ENCODE measurements at regions not wholly inside any gene's neighbourhood (a gene's known extent, or its start where the extent isn't known, plus 50 kb on each side); places are given as distances from the start of the nearest gene placed in this dataset.
"Not testable (repeated sequence)": the region's sequence is repeated elsewhere in the genome, so short reads cannot be mapped to it uniquely, and the experiment has no call there.

DNA sequence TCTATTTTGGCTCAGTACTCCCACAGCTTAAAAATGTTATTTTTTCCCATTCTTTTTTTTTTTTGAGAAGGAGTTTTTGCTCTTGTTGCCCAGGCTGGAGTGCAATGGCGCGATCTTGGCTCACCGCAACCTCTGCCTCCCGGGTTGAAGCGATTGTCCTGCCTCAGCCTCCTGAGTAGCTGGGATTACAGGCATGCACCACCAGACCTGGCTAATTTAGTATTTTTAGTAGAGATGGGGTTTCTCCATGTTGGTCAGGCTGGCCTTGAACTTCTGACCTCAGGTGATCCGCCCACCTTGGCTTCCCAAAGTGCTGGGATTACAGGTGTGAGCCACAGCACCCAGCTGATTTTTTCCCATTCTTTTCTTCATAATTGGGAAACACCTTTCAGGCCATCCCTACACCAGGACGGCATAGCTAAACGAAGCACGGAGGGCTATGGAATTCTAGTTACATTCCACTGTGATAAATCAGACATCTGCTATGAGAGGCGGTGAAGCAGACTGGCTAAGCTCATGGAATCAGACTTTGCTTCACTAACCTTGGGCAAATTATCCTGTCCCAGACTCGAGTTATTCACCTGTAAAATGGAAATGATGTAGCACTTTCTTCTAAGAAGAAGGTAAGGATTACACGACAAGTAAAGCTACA is 68.7 kb upstream of the ZFAND5 start:
- not testable (repeated sequence) for DNase-seq

DNA sequence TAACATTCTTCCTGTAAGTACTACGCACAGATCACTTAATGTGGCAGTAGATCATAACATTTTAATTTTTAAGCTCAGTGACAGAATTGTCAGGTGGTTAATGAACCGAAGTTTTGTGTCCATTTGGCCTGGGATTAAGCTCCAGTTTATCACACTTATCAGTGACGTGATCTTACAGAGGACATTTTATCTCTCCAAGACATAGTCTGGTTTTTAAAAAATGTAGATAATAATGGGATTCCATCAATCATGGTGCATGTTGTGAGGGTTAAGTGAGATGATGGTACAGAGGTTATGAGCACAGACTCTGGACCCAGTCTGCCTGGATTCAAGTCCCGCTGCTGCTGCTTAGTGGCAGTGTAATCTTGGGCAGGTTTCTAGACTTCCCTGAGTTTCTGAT is 66.0 kb upstream of the ZFAND5 start:
- no peak for DNase-seq

DNA sequence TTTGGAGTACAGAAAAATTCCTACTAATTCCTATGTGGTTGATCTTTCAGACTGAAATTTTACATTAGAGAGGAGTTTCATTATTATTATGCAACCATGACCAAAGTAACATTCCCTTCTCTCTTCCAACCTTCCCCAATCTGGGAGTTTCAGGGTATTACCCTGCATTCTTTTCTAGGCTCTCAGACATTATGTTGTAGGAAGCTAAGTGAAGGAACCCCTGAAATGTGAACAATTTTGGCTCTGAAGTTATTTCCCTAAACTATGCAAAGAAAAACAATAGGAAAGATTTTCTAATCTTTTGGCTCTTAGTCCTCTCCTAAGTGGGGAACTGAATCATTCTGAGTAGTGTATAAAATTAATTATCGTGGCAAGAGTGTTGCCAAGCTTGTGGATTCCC is 63.3 kb upstream of the ZFAND5 start:
- no peak for DNase-seq

DNA sequence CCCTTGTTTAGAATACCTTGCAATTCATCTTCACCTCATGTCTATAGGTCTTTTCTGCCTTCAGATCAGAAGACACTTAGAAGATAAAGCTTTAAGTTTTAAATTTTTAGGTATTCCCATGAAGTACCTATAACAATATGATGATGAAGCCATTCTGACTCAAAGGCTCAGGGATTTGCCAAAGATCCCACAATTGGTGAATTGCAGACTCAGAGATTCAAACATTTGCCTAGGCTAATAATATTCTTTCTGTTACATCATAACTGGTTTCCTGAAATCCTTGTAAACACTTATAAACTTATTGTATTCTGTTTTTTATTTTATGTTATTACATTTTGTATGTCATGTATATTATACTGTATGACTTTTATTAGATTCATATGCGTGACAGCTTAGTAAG is 62.8 kb upstream of the ZFAND5 start:
- DNase-seq: no peak

DNA sequence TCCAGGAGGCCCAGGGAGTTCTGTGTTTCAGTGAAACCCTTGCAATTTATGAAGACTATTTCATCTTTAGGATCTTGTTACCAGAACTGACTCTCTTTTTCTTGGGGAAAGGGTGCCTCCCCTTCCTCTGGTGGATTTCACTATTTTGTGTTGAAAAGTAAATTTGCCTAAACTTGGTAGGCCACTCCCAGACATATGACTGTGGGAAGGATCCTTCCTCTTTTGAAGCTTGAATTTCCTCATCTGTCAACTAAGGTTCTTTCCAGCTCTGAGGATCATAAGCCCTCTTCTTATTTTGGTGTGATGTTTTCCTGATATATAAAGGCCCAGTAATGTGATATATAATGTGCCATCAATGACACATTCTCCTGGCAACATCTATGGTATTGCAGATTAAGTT is 59.1 kb upstream of the ZFAND5 start:
- no peak for DNase-seq

DNA sequence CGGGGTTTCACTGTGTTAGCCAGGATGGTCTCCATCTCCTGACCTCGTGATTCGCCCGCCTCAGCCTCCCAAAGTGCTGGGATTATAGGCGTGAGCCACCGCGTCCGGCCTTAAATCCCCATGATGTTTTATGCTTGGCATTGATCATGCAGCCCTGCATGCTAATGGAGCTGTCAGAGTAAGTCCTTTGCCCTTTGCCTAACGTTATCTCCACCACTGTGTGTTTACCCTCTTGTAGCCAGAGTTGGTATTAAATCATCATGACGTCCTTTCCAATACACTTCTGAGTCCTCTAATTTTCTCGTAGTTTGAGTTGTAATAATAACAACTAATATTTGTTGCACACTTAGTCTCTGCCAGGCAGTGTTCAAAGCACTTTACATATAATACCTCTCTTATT is 57.2 kb upstream of the ZFAND5 start:
- no peak for DNase-seq

DNA sequence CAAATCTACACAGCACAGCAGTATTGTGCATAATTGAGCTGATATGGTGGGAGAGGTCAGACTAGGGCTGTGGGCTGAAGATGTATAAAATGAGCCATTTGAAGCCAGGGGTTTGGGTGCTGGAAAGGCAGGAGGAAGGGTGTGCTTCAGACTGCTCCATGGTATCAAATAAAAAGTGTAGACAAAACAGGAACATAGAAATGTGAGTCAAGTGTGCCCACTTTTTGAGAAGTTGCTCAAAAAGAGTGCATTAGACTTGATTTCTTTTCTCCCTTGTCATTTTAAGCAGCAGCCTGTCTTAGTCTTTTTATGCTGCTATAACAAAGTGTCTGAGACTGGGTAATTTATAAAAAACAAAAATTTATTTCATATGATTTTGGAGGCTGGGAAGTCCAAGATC is 55.8 kb upstream of the ZFAND5 start:
- DNase-seq: no peak

DNA sequence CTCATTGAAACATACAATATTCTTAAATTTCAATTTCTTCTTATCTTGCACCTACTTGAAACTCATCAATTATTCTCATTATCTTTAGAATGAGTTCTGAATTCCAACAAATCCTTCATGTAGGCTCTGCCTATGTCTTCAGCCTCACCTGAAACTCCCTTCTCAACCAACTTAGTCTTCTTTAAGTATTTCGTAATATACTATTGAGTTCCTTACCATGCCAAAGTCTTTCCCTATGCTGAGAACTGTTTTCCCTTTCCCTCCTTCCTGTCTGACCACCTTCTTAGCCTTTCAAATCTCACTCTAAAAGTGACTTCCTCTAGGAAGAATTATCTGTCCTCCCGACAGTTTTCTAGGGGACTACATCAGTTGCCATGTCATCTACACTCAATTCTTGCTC is 50.9 kb upstream of the ZFAND5 start:
- DNase-seq: no peak

DNA sequence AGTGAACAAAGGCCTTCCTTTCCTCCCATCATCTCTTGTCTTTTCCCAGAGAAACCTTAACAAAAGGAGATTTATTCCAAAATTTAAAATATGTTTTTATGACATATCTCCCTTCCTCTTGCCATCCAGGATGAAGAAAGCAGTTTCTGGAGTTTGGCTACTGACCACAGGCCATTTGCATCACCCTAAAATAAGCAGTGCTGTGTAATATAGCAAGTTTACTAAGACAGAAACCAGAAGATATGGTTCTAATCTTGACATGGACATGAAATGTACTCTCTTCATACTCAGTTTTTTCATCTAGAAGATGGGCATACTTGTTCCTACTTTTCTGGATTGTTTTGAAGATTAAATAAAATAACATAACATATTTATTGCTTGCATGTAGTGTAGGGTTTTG is 50.2 kb upstream of the ZFAND5 start:
- DNase-seq: no peak
